Activated T-cell treated with anti-CD3 and anti-CD28 coated beads, Interleukin-2, amount 50 U/mL, for 4 hours (primary cell): ENCODE measurements at regions not wholly inside any gene's neighbourhood (a gene's known extent, or its start where the extent isn't known, plus 50 kb on each side); places are given as distances from the start of the nearest gene placed in this dataset.

Experiments
- ATAC-seq, 2 donors: fragments of 200-7000 bp; cut with Tn5 transposase; one replicate each; pipeline ENCODE4 v1.10.0; 2021
- DNase-seq: peaks from one replicate; pipeline ENCODE4 v3.0.0-alpha.2; 2020
- H3K27me3 Mint-ChIP-seq: one replicate; pipeline ENCODE4 v1.8.0; 2021; ENCODE audit warnings: low read depth, mixed read lengths
- H3K36me3 Mint-ChIP-seq: one replicate; pipeline ENCODE4 v1.8.0; 2022; ENCODE audit warnings: mixed read lengths; ENCODE audit not compliant: insufficient read depth
- H3K4me1 Mint-ChIP-seq: one replicate; pipeline ENCODE4 v1.8.0; 2021; ENCODE audit warnings: low read depth, mixed read lengths
- H3K4me3 Mint-ChIP-seq: one replicate; pipeline ENCODE4 v1.8.0; 2021; ENCODE audit warnings: mild to moderate bottlenecking, moderate library complexity, mixed read lengths
- H3K9me3 Mint-ChIP-seq: one replicate; pipeline ENCODE4 v1.8.0; 2021; ENCODE audit warnings: mixed read lengths

DNA sequence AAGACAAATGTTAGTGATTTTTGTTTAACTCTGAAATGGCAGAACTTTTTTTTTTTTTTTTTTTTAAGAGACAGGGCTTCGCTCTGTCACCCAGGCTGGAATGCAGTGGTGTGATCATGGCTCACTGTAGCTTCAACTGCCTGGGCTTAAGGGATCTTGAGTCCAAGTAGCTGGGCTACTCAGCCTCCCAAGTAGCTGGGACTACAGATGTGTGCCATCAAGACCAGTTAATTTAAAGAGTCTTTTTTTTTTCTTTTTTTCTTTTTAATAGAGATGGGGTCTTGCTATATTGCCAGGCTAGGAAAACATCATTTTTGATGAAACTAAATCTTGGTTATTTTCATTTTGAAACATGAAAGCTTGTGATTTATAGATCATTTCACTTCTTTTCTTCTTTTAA is 91.6 kb upstream of the PTCH1 start:
- H3K9me3 Mint-ChIP-seq: no peaks in the 10 kb centered on the region
- DNase-seq (no peak), ATAC-seq (no peak)
- H3K36me3 Mint-ChIP-seq: no peaks in the 10 kb centered on the region
- no peaks in the 10 kb centered on the region for H3K27me3 Mint-ChIP-seq
- H3K4me3 Mint-ChIP-seq: no peak overlapping the region
- no peaks in the 10 kb centered on the region for H3K4me1 Mint-ChIP-seq

DNA sequence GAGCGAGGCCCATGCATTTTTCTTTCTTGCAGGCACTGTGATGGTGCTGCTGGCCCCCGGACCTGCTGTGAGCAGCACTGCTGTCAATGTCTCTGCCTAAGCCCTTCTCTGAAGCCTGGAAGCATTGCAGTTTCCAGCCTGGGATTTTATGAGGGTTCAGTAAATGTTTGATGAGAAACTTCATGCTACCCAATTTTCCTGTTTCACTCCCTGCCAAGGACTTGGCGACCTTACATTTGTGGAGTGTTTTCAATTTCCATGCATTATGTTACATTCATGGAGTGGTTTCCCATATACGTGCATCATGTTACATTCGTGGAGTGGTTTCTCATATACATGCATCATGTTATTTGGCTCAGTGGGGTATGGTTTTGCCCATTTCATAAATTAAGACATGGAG is 90.7 kb upstream of the PTCH1 start:
- Mint-ChIP-seq H3K27me3 (no peaks in the 10 kb centered on the region), H3K36me3 (no peaks in the 10 kb centered on the region), H3K4me1 (no peaks in the 10 kb centered on the region), H3K9me3 (no peaks in the 10 kb centered on the region), H3K4me3 (no peak overlapping the region)
- ATAC-seq (no peak), DNase-seq (no peak)

DNA sequence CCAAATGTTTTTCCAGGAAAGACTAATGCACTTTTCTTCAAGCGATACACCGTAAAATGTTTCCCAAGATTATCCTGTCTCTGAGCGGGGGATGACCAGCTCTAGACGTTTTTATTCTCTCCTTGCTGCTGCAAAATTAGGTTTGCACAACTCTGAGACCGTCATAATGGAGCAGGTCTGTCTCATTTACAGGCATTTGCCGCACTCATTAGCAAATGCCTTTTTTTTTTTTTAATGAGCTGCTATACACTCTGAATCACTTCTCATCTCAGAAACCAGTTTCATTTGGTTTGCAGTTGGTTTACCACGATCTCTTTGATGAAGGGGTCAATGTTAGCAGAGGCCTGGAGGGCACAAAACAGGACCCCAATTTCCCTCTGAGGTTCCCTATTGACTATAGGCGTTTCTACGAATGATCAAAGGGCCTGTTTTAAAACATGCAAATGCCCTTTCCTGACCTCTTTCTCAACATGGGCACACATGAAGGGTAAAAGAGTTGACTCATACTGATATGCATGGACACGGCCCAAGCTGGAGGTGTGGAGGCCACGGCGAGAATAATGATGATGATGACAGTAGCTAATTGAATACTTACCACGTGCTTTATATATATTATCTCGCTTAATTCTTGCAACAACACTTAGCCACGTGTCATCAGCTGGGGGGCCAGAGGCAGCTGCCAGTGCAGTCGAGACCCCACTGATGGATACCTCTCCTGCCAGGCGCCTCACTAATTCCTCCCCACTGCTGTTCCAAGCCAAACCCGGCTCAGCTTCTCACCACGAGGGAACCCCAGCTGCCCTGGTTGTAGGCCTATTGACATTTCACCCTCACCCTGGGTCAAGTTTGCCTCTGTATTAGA is 89.9 kb upstream of the PTCH1 start:
- Mint-ChIP-seq H3K9me3 (no peaks in the 10 kb centered on the region), H3K27me3 (no peaks in the 10 kb centered on the region), H3K4me3 (no peak overlapping the region), H3K4me1 (no peaks in the 10 kb centered on the region), H3K36me3 (no peaks in the 10 kb centered on the region)
- DNase-seq (no peak), ATAC-seq (no peak)

DNA sequence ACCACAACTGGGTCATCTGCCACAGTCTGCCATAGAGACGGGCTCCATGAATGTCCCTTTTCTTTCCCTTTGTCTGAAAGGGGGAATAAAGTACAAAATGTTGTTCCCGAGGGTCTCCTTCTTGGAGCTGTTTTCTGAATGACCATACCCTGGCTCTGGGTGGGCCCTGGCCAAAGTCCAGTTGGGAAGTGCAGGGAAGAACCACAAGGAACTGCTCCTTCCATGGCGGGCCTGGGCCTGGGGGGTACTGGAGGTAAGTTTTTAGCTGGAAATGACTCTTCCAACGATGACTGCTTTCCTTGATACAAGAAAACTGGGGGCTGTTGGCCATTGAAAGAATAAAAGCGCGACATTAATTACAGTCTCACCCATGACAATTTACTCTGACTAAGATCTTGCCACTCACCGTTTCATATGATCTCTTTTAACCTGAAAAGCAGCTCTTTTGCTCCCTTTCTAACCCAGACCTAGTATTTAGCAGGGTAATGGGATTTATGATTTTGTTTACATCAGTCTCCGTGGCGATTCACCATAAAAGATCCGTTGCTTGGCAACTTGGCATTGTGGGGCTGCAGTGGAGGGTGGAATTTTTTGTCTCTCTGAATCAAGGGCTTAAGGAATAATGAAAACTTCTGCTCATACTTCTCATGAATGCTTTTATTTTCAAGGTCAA is 89.2 kb upstream of the PTCH1 start:
- no peaks in the 10 kb centered on the region for H3K36me3 Mint-ChIP-seq
- no peak overlapping the region for H3K4me3 Mint-ChIP-seq
- ATAC-seq: no peak
- DNase-seq: no peak
- H3K4me1 Mint-ChIP-seq: no peaks in the 10 kb centered on the region
- no peaks in the 10 kb centered on the region for H3K27me3 Mint-ChIP-seq
- H3K9me3 Mint-ChIP-seq: no peaks in the 10 kb centered on the region

DNA sequence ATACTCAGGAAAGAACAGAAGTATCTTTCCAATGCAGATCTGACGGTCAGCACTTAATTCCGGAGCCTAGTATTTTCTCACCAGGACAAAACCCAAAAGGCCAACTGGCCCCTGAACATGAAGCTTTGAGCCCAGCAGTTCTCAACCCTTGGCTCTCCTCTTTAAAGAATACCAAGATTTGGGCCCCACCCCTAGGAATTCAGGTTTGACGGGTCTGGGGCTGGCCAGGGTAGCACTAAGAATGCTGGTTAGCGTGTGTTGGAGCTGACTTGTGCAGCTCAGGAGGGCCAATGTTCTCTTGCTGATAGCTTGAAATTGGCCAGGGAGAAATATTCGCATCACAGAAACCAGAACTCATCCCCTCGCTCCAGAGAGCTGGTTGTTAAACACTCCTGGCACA is 88.3 kb upstream of the PTCH1 start:
- H3K27me3 Mint-ChIP-seq: no peaks in the 10 kb centered on the region
- no peak overlapping the region for H3K4me3 Mint-ChIP-seq
- no peaks in the 10 kb centered on the region for H3K36me3 Mint-ChIP-seq
- H3K4me1 Mint-ChIP-seq: no peaks in the 10 kb centered on the region
- DNase-seq: no peak
- no peak for ATAC-seq
- H3K9me3 Mint-ChIP-seq: no peaks in the 10 kb centered on the region

DNA sequence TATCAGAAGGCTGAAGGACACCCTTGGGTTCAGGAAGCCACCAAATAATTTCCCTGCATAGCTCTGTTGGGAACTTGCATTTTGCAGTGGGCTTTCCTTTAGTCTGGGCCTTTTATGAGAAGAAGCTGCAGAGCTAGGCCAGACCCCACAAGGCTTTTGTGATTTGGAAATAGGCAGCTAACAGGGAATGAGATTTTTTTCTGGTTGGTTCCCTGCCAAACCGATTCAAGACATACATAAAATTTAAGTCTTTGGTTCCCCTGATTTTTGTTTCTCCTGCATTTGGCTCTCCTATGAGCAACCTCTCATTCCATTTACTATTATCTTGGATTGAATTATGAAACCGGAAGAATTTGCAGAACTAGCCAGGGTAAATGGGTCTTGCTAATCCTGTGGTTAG is 81.5 kb upstream of the PTCH1 start:
- no peaks in the 10 kb centered on the region for H3K27me3 Mint-ChIP-seq
- H3K9me3 Mint-ChIP-seq: no peaks in the 10 kb centered on the region
- H3K36me3 Mint-ChIP-seq: no peaks in the 10 kb centered on the region
- no peaks in the 10 kb centered on the region for H3K4me1 Mint-ChIP-seq
- ATAC-seq (no peak), DNase-seq (no peak)
- H3K4me3 Mint-ChIP-seq: no peak overlapping the region

DNA sequence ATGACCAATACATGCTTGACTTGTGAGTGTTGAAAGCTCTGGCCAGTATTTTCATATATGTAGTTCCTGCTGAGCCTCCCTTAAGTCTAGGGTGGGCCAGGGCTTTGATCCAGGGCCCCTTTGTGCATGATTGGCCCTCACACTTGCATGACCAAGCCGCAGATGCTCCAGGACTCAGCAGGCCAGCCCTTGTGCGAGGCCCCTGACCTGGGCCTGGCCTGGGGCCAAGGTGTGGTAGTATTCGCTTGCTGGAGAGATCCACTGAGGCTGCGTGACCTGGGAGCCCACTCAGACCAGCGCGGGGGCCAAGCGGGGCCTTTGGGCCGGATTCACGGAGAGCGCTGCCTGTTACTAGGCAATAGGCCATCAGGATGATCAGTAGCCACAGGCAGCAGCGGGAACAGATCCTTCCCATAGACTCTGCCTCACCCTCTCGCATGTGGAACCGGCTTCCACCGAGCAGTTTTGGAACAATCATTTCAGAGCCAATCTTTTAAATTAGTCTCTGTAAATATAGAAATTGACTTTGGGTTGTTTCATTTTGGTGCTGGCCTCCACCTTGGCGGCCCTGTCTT is 79.0 kb upstream of the PTCH1 start:
- Mint-ChIP-seq H3K27me3 (no peaks in the 10 kb centered on the region), H3K36me3 (no peaks in the 10 kb centered on the region), H3K4me3 (no peak overlapping the region), H3K4me1 (no peaks in the 10 kb centered on the region), H3K9me3 (no peaks in the 10 kb centered on the region)
- DNase-seq: no peak
- ATAC-seq: no peak

DNA sequence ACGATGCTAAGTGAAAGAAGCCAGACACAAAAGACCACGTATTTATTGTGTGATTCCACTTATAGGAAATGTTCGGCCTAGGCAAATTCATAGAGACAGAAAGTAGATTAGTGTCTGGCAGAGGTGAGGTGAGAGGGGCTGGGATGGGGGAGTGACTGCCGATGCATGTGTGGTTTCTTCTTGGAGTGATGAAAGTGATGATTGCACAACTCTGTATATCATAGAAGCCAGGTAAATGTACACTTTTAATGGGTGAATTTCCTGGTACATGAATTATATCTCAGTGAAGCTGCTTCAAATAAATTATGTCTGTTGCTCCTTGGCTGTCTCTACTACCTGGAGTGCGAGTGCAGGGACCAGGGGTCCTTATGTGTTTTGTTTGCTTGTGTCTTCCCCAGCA is 76.2 kb upstream of the PTCH1 start:
- Mint-ChIP-seq H3K4me3 (no peak overlapping the region), H3K4me1 (no peaks in the 10 kb centered on the region), H3K27me3 (peaks cover 2% of the 10 kb centered on the region), H3K36me3 (no peaks in the 10 kb centered on the region), H3K9me3 (no peaks in the 10 kb centered on the region)
- DNase-seq (no peak), ATAC-seq (no peak)

DNA sequence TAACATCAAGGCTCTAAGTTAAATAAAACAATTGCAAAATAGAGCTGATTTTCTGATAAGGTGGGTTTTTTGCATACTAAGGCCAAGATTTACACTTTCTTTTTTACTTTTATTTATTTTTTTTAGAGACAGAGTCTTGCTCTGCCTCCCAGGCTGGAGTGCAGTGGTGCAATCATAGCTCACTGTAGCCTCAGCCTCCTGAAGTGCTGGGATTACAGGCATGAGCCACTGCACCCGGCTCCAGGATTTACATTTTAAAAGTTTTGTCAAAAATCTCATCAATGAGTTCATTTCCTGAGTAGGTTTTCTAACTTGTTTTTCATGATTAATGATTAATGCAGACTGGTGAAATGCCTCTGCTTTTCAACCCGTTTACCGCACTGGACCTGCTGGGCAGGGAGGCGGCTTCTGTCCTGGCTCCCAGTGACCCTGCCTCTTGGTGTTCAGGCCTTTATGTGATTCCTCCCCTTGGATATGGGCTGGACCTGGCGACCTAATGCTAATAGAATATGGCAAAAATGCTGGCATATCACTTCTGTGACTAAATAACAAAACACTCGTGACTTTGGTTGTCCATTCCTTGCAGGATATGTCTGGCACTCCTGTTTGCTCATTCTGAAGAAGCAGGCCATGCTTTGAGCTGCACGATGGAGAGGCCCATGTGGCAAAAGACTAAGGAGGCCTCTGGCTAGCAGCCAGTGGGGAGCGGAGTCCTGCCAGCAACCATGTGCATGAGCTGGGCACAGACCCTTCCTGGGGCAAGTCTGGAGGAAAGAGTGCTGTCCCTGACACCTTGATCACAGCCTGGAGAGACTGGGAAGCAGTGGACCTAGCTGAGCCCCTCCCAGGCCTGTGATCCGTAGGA is 72.2 kb upstream of the PTCH1 start:
- Mint-ChIP-seq H3K4me1 (no peaks in the 10 kb centered on the region), H3K9me3 (no peaks in the 10 kb centered on the region), H3K27me3 (peaks cover 2% of the 10 kb centered on the region), H3K4me3 (no peak overlapping the region), H3K36me3 (no peaks in the 10 kb centered on the region)
- ATAC-seq: no peak
- DNase-seq: no peak

DNA sequence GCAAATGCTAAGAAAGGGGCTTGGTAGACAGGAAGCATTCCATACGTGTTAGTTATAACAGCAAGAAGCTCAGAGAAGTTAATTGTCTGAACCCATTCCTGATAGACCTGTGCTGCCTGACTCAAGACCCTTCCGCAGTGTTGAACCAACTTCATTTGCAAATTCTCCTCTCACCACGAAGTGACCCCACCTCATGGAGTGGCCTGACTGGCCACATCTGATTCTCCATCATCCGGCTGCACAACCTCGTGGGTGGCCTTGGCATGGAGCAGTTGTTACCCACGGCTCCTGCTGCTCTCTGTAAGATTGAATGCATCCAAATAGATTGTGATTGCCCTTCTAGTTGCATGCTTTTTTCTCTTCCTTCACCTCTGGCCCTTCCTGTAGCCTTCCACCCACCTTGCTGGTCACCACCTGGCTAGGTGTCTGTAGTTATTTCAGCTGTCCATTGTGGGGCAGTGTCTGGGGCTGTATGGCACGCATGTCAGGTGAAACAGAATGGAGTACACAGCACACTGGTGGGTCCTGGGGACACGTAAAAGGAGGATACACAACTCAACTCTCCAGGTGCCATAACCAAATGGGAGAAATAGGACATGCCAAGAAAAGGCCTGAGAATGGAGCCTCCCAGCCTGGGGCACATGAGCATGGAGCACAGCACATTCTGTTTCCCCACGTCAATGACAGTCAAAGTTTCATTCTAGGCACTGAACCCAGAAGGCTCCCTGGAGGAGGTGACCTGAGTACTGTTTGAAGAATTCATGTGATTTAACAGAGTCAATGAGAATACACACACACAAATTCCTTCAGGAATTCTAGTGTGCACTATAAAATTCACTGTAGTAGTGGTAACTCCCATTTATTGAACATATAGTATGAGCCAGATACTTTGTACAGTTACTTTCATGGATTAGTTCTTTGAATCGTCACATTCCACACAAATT is 70.5 kb upstream of the PTCH1 start:
- ATAC-seq (no peak), DNase-seq (no peak)
- no peak overlapping the region for H3K4me3 Mint-ChIP-seq
- H3K4me1 Mint-ChIP-seq: no peaks in the 10 kb centered on the region
- H3K27me3 Mint-ChIP-seq: peaks cover 2% of the 10 kb centered on the region
- no peaks in the 10 kb centered on the region for H3K9me3 Mint-ChIP-seq
- H3K36me3 Mint-ChIP-seq: no peaks in the 10 kb centered on the region

DNA sequence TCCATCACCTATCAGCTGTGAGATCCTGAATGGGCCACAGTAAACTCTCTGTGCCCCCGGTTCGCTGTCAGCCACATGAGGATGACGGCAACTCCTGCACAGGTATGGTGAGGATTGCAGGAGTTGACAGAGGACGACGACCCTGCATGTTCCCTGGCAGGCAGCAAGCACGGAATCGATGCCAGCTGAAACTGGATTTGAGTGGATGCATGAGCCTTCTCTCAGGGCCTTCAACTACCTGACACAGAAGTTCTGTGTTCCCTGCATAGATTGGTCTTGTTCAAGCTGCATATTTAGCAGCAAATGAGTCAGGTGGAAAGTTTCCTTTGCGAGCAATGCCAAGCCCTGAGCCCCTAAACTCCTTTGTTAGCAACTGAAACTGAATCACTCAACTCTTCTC is 69.6 kb upstream of the PTCH1 start:
- ATAC-seq (no peak), DNase-seq (no peak)
- Mint-ChIP-seq H3K4me3 (no peak overlapping the region), H3K9me3 (no peaks in the 10 kb centered on the region), H3K4me1 (no peaks in the 10 kb centered on the region), H3K36me3 (no peaks in the 10 kb centered on the region), H3K27me3 (peaks cover 3% of the 10 kb centered on the region)

DNA sequence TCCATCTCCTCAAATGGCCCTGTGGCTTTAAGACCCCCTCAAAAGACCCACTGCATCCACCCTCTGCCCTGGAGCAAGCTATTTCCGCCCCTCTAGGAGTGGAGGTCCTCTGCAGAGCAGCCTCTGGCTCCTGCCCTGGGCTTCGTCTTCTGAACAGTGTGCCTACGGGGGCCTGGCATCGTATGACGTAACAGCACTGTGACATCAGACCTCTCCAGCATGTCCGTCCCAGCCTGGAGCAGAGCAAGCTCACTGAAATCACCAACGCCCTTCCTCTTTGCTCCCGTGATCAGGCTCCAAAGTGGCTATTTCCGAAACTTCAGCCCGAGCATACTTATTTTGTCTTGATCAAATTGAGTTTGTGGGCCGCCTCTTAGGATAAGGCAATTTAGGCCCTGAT is 69.1 kb upstream of the PTCH1 start:
- peaks cover 3% of the 10 kb centered on the region for H3K27me3 Mint-ChIP-seq
- no peaks in the 10 kb centered on the region for H3K36me3 Mint-ChIP-seq
- DNase-seq (no peak), ATAC-seq (no peak)
- H3K9me3 Mint-ChIP-seq: no peaks in the 10 kb centered on the region
- H3K4me1 Mint-ChIP-seq: no peaks in the 10 kb centered on the region
- no peak overlapping the region for H3K4me3 Mint-ChIP-seq

DNA sequence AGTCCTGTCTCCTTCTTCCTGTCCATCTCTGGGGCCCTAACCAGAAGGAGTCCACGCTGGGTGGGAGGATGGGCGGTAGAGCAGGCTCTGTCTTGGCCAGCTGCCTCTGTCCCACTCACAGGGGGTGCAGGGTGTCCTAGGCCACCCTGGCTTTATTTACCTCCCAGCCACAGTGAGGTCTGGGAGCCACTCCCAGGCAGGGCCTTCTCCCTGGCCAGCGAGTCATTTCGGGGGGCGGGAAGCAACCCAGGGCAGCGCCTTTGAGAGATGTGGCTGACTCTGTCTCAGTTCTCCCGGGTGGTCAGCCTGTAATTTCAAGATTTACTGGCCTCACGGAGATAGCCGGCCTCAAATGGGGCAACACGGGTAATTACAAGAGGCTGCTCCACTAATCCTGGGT is 67.4 kb upstream of the PTCH1 start:
- Mint-ChIP-seq H3K9me3 (no peaks in the 10 kb centered on the region), H3K4me3 (no peak overlapping the region), H3K27me3 (peaks cover 2% of the 10 kb centered on the region), H3K4me1 (no peaks in the 10 kb centered on the region), H3K36me3 (no peaks in the 10 kb centered on the region)
- no peak for ATAC-seq
- DNase-seq: no peak
